Epidermal melanocyte (primary cell): ENCODE measurements at regions not wholly inside any gene's neighbourhood (a gene's known extent, or its start where the extent isn't known, plus 50 kb on each side); places are given as distances from the start of the nearest gene placed in this dataset.
"Not testable (repeated sequence)": the region's sequence is repeated elsewhere in the genome, so short reads cannot be mapped to it uniquely, and the experiment has no call there.

Experiments used
- DNase-seq: peaks from one replicate; pipeline ENCODE4 v3.0.0; 2011; ENCODE audit warnings: low spot score; ENCODE audit not compliant: insufficient read length

GRCh38 chr2:210860276-210860675, 303.9 kb downstream of the CPS1 start:
- DNase-seq: no peak

- no peak for DNase-seq
These were observed 304.8 kb downstream of the CPS1 start for GRCh38 chr2:210861038-210861665.

DNA sequence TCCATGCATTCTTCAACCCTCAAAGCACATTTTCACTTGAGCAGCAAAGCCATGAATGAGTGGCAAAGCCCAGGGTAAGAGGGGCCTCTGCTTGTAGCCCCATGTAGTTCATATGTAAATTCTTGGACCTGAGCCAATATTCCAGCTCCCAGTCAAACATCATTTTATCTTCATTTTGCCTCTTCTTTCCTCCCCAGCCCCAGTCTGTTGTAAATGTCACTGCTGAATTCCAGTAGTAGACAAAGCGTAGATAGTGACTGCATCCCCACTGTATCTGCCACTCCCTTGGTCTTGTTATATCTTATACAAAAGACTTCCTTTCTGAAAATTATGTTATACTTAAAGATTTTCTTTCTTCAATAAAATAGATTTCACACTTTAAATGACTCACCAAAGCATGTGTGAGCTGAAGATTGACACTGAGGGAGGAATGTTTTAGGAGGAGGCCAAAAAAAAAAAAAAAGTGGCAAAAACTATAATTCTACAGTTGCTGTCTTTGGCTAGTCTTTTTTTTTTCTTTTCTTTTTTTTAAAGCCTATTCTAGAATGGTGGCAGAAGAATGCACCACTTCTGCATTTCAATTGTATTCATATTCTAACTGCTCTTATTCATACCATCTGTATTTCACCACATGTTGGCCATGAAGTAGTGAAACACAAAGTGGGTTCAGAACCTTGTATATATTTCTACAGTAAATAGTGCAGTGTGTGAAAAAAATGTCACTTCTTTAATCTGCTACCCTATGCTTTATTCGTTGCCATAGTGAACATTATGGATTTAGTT, 306.1 kb downstream of the CPS1 start:
- no peak for DNase-seq

GRCh38 chr2:210863283-210863682, 306.9 kb downstream of the CPS1 start:
- DNase-seq: no peak

GRCh38 chr2:210871566-210871965, 315.2 kb downstream of the CPS1 start:
- DNase-seq: not testable (repeated sequence)

DNA sequence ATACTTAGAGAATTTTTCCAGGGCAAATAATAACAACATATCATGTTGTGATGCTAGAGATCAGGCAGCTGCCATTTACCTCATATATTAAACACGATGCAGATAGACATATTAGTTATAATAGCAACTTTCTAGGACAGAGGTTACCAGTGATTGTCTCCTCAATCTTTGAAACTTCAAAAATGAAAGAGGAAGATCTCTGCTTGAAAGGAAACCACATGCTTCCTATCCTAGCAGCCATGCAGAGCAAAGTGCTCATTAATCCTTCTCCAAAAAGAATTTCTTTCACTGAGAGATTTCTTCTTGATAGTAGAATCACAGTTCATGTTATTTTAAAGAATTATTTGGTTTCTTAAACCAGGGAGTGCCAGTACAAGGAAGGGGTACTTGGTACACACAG, 317.2 kb downstream of the CPS1 start:
- DNase-seq: no peak

GRCh38 chr2:210884227-210884626, 327.8 kb downstream of the CPS1 start:
- no peak for DNase-seq

GRCh38 chr2:210888035-210888434, 331.6 kb downstream of the CPS1 start:
- no peak for DNase-seq

DNA sequence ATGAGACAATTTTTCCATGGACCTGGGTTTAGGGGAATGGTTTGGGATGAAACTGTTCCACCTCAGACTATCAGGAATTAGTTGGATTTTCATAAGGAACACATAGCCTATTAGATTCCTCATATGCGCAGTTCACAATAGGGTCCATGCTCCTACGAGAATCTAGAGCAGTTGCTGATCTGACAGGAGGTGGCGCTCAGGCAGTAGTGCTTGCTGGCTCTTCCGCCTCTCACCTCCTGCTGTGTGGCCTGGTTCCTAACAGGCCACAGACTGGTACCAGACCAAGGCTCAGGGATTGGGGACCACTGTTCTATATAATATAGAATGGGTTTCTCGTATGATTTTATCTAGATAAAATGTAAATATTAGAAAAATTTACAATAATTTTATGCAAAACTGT, 338.7 kb downstream of the CPS1 start:
- DNase-seq: no peak

DNA sequence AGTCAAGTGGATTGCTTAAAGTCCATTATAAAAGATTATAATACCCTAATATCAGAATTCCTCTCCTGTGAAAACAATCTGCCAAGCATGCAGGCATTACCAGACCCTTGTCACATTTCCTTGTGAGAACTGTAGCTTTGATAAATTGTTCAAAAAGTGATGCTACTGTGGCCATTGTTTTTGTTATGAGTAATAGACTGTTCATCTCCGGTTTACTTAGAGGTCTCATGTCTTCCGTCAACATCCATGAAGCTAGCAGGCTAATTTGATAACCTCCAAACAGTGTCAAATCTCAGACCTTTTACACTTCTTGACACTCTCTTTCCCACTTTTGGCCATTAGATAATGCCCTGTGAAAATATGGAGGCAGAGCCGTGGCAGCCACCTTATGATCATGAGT, 342.7 kb downstream of the CPS1 start:
- no peak for DNase-seq

GRCh38 chr2:210901326-210901725, 344.9 kb downstream of the CPS1 start:
- DNase-seq: peak; percentile 30

- DNase-seq: no peak
These were observed 356.4 kb downstream of the CPS1 start for GRCh38 chr2:210912779-210913178.

- DNase-seq: peak; percentile 28
These were observed 357.1 kb downstream of the CPS1 start for GRCh38 chr2:210913461-210913860.

GRCh38 chr2:210915912-210916311, 359.5 kb downstream of the CPS1 start:
- DNase-seq: no peak

GRCh38 chr2:210917465-210917864, 361.1 kb downstream of the CPS1 start:
- no peak for DNase-seq

DNA sequence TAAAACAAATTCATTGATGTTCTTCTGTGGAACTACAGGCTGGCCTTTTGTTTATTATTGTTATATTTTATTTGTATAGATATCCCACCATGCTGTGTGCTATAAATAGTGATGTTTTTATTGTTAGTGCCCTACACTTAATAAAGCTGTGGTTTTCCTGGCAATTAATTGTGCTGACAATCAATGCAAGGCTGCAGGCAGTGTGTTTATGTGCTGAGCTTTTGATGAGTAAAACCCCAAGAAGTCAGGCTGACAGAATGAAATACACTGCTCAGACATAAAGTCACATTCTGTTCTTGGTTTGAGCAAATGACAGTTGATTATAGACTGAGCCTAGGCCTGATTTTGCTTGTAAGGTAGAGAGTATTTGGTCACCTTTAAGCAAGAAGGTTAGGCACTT, 362.7 kb downstream of the CPS1 start:
- no peak for DNase-seq

DNA sequence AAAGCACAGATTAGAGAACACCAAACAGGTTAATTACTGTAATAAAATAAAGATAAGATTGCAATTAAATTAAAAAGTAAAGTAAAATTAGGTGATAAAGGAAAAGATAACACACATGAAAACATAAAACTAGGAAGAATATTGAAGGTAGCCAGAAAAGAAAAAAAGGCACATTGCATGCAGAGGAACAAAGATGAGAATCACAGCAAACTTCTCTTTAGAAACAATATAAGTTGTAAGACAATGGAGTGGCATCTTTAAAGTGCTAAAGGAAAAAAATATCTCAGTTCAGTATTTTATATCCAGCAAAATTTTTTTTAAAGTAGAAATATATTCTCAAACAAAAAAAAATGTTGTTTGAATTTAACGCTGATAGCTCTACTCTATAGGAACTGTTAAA, 366.0 kb downstream of the CPS1 start:
- DNase-seq: no peak

- DNase-seq: no peak
These were observed 372.3 kb downstream of the CPS1 start for GRCh38 chr2:210928714-210929113.

- DNase-seq: no peak
These were observed 381.8 kb downstream of the CPS1 start for GRCh38 chr2:210938228-210938627.

DNA sequence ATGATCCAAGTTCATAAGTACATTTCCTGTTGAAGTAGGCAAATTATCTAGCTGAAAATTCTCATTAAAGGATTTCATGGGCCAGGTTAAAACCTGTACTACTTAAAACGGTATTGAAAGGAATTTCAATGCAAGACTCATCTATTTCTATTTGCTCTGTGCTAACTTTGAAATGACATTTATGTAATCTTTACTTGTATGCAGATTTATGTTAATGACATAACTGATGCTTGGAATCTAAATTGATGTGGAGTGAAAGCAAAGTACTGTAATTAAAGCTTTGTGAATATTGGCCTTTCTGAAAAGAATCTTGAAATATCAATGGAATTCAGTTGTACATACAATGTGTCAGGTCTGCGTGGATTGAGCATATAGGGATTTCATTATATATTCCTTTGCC, 390.0 kb downstream of the CPS1 start:
- DNase-seq: no peak

DNA sequence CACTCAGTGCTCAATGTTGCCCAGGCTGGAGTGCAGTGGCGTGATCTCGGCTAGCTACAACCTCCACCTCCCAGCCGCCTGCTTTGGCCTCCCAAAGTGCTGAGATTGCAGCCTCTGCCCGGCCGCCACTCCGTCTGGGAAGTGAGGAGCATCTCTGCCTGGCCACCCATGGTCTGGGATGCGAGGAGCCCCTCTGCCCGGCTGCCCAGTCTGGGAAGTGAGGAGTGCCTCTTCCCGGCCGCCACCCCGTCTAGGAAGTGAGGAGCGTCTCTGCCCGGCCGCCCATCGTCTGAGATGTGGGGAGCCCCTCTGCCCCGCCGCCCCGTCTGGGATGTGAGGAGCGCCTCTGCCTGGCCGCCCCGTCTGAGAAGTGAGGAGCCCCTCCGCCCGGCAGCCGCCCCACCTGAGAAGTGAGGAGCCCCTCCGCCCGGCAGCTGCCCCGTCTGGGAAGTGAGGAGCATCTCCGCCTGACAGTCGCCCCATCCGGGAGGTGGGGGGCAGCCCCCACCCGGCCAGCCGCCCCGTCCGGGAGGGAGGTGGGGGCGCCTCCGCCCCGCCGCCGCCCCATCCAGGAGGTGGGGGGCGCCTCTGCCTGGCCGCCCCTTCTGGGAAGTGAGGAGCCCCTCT, 394.1 kb downstream of the CPS1 start:
- DNase-seq: not testable (repeated sequence)

DNA sequence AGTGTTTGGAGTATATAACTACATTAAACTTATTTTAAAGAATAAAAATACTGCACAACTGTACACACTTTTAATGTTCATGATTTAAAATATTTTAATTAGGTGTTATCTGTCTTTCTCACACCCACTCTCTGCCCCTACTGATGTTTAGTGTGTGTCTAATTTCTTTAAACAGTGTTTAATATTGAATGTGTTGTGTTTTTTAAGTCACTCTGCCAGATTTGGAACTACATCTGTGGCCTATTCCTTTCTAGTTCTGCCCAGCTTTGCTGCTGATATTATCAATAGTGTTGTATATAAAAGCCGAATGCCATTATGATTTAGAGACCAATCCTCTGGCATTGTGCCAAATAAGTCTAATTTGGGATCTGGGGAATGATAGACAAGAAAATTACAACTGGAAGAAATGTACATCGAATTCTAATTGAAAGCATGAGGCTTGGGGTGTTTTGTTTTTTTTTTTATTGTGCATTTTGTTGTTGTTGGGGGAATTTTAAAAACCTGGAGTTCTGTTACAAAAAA, 398.0 kb downstream of the CPS1 start:
- no peak for DNase-seq
